ENCODE measurements at regions not wholly inside any gene's neighbourhood (a gene's known extent, or its start where the extent isn't known, plus 50 kb on each side); places are given as distances from the start of the nearest gene placed in this dataset.

- intact Hi-C loops (cut with DNase I) = no loop called here
- H3K27ac ChIP-seq = no peak overlapping the region
- WGBS, 2 donors = 97 to 98% methylated on average over 2 of the region's 2 CpGs
- no peak for DNase-seq
- no peaks in the 10 kb centered on the region for H3K9me3 ChIP-seq
- H3K36me3 ChIP-seq = no peaks in the 10 kb centered on the region
- no peak for TF ChIP-seq CTCF (IDR thresholded peaks at IDR 0.05)
- no peak overlapping the region for H3K4me3 ChIP-seq
- H3K27me3 ChIP-seq = no peaks in the 10 kb centered on the region
- H3K4me1 ChIP-seq = peaks cover 0 to 10% (median 0%) of the 10 kb centered on the region in 9 donors
- no peak for ATAC-seq
Observed at GRCh38 chr2:220904015-220904414, 668.1 kb downstream of the EPHA4 start.

GRCh38 chr2:220913384-220913783, 658.7 kb downstream of the EPHA4 start:
- ATAC-seq (no peak), DNase-seq (no peak)
- Histone ChIP-seq H3K9me3 (no peaks in the 10 kb centered on the region), H3K27me3 (no peaks in the 10 kb centered on the region), H3K4me1 (no peaks in the 10 kb centered on the region), H3K36me3 (no peaks in the 10 kb centered on the region), H3K27ac (no peak overlapping the region), H3K4me3 (no peak overlapping the region)
- no peak for TF ChIP-seq CTCF (IDR thresholded peaks at IDR 0.05)
- intact Hi-C loops (cut with DNase I) = no loop called here

GRCh38 chr2:220915092-220915623, 656.9 kb downstream of the EPHA4 start:
- intact Hi-C loops (cut with DNase I) = no loop called here
- H3K4me3 ChIP-seq = no peak overlapping the region
- no peaks in the 10 kb centered on the region for H3K4me1 ChIP-seq
- H3K27me3 ChIP-seq = no peaks in the 10 kb centered on the region
- no peaks in the 10 kb centered on the region for H3K9me3 ChIP-seq
- no peak for TF ChIP-seq CTCF (IDR thresholded peaks at IDR 0.05)
- ATAC-seq = no peak
- DNase-seq = no peak
- no peaks in the 10 kb centered on the region for H3K36me3 ChIP-seq
- WGBS, 2 donors = 80 to 87% methylated on average over 2 of the region's 2 CpGs
- no peak overlapping the region for H3K27ac ChIP-seq

- H3K36me3 ChIP-seq = no peaks in the 10 kb centered on the region
- no peaks in the 10 kb centered on the region for H3K27me3 ChIP-seq
- H3K9me3 ChIP-seq = no peaks in the 10 kb centered on the region
- H3K4me3 ChIP-seq = no peak overlapping the region
- no peaks in the 10 kb centered on the region for H3K4me1 ChIP-seq
- TF ChIP-seq CTCF (IDR thresholded peaks at IDR 0.05) = no peak
- no peak for DNase-seq
- no peak for ATAC-seq
- H3K27ac ChIP-seq = no peak overlapping the region
- intact Hi-C loops (cut with DNase I) = no loop called here
- whole genome bisulfite sequencing, 2 donors = 90 to 94% methylated on average over 4 of the region's 4 CpGs
Observed at GRCh38 chr2:220916931-220917330, 655.2 kb downstream of the EPHA4 start.

Data from heart right ventricle (tissue), 16 donors.